GM19238 (cell line): ENCODE measurements at regions not wholly inside any gene's neighbourhood (a gene's known extent, or its start where the extent isn't known, plus 50 kb on each side); places are given as distances from the start of the nearest gene placed in this dataset.

Experiments used
- DNase-seq: peaks from one replicate; pipeline ENCODE4 v3.0.0; 2011; ENCODE audit warnings: low spot score; ENCODE audit not compliant: insufficient read length

DNA sequence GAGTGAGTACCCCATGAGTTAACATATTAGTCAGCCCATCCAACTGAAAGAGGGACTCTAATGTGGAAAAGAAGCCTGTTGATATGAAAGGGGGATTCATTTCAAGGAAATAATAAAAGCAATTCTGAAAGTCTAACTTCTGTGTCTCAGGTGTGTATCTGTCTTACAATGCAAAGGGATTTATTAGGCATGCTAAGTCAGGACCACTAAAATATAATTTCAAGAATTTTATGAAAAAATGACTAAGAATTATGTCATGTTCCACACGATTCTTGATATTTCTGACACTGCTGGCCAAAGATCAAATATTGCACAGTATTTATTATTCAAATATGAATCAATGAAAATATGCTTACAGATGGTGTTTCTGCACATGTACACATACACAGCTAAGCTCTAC, 130.8 kb downstream of the KLF12 start:
- DNase-seq: no peak

GRCh38 chr13:74000876-74001275, 133.3 kb downstream of the KLF12 start:
- no peak for DNase-seq

- no peak for DNase-seq
These were observed 135.6 kb downstream of the KLF12 start for GRCh38 chr13:73998631-73999030.

GRCh38 chr13:73997964-73998363, 136.2 kb downstream of the KLF12 start:
- DNase-seq: no peak

- DNase-seq: no peak
These were observed 137.6 kb downstream of the KLF12 start for GRCh38 chr13:73996569-73996968.

GRCh38 chr13:73995736-73996135, 138.5 kb downstream of the KLF12 start:
- no peak for DNase-seq

DNA sequence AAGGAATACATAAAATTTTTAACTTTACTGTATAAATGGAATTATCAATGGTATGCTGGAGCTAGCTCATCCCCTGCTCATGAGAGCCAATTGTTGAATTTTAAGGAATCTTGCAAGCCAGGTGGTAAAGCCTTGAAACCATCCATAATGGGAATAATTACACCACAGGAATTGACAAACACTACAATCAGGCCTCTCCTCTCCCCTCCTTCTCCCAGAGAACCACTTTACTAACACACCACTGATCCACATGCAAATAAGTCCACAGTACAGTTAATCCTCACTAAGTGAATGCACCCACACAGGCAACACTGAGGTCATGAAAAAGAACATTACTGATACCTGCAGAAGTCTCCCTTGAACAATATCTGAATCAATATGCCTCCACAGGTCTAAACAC, 140.5 kb downstream of the KLF12 start:
- DNase-seq: no peak

GRCh38 chr13:73991884-73992283, 142.3 kb downstream of the KLF12 start:
- DNase-seq: no peak

DNA sequence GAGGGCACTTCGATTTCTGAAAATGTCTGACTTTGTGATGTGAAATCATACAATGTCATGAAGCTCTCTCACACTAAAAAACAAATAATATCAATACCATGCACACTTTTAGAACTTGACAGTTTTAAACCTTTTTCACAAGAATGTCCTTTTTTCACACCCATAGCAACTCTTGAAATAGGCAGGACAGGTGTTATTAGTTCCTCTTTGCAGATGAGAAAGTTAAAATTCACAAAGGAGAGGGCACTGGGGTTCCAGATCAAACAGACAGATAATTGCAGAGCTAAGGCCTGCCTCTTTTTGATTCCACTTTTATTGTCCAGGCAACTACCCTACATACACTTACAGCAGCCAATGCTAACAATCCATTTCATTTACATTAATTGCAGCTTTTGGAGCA, 142.8 kb downstream of the KLF12 start:
- DNase-seq: no peak

- no peak for DNase-seq
These were observed 144.9 kb downstream of the KLF12 start for GRCh38 chr13:73989244-73989843.

DNA sequence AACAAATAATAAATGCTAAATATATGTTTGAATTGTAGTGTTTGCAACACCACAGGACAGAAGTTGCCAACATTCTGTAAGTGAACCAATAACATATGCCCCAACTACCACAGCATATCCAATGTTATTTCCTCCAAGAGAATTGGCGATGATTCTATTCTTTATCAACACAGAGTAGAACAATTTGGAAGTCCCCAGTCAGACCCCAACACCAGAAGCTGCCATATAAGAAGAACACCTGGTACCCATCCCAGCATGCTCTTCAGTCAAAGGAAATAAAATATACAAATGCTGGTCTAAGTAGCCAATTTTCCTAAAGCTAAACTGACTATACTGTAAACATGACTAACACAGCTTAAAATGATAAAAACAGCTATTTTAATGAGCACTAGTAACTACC, 145.7 kb downstream of the KLF12 start:
- DNase-seq: no peak

GRCh38 chr13:73987618-73988017, 146.6 kb downstream of the KLF12 start:
- DNase-seq: no peak

GRCh38 chr13:73985783-73986182, 148.4 kb downstream of the KLF12 start:
- no peak for DNase-seq

- DNase-seq: no peak
These were observed 149.1 kb downstream of the KLF12 start for GRCh38 chr13:73984949-73985691.

DNA sequence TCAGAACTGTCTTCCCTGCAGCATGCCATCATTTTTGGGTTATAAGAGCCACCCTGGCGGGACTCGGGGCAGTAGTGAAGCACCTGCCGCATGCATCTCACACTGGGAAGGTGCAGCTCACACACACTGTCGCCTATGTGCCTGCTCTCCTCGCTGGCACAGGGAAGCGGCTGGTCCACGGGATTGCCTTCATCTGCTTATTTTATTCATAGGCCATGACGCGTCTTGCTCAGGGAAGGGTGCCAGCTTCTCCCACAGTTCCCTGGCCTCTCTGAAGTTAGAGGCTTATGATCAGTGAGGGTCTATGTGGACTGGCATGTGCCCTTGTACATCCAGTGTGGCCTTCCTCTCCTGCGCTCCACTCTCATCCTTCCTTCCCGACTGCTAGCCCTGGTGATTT, 150.0 kb downstream of the KLF12 start:
- DNase-seq: no peak

- no peak for DNase-seq
These were observed 151.1 kb downstream of the KLF12 start for GRCh38 chr13:73983109-73983508.

DNA sequence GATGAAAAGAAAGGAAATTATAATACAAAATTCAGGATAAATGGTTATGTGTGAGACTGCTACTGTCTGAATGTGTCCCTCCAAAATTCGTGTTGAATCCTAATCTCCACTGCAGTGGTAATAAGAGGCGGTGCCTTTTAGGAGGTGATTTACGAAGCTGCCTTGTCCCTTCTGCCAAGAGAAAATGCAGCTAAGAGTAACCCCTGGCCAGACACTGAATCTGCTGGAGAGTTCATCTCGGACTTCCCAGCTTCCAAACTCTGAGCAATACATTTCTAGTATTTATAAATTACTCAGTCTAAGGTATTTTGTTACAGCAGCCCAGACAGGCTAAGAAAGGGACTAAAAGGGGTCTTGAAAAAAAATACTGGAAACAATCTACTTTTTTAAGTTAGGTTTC, 152.6 kb downstream of the KLF12 start:
- no peak for DNase-seq

GRCh38 chr13:73975767-73976166, 158.4 kb downstream of the KLF12 start:
- no peak for DNase-seq

- DNase-seq: no peak
These were observed 160.2 kb downstream of the KLF12 start for GRCh38 chr13:73974051-73974450.

DNA sequence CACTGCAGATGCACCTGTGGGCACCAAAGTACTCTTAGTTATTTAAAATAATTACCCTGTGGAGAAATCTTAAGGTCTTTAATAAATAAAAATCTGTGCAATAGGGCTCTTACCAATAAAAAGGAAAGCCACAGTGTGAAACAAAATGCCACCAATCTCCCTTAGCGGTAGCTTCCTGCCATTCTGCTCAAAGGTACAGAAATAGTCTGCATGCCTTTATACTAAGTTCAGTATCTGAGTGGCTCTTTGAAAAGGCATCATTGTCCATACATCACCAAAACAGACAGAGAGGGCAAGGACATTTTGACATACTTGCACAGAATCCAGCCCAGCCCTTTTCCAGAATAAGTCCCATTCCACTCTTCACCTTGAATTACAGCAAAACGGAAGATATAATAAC, 161.0 kb downstream of the KLF12 start:
- no peak for DNase-seq

DNA sequence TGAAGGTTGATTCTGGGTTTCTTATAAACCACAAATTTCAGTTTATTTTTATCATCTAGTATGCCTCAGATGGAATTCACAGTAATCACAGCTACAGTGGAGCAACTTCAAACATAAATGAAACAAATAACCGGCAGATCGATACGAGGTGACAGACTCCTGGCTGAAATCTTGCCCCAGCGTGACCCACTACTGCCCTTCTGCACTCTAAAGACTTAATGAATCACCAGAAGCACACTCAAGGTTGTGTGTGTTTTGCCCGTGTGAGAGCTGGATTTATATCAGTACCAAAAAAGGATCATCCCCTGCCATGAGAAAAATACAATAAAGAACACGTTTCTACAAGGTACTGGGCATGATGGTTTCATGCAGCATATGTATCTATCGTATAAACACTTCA, 161.7 kb downstream of the KLF12 start:
- no peak for DNase-seq

DNA sequence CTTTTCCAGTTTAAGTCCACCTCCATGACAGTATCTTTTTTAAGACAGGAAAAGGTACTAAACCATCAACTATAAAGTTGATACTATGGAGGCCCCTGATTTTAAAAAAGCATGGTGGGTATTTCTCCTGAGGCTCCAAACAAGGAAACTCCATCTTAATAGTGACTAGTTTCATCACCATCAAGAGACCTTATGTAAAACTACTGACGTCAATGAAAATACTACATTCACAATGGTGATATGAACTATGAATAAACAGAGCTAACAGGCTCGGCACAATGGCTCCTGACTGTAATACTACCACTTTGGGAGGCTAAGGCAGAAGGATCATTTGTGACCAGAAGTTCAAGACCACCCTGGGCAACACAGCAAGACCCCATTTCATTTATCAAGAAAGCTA, 162.7 kb downstream of the KLF12 start:
- DNase-seq: no peak

- DNase-seq: no peak
These were observed 163.7 kb downstream of the KLF12 start for GRCh38 chr13:73970421-73971055.
